ENCODE measurements at regions not wholly inside any gene's neighbourhood (a gene's known extent, or its start where the extent isn't known, plus 50 kb on each side); places are given as distances from the start of the nearest gene placed in this dataset.

DNA sequence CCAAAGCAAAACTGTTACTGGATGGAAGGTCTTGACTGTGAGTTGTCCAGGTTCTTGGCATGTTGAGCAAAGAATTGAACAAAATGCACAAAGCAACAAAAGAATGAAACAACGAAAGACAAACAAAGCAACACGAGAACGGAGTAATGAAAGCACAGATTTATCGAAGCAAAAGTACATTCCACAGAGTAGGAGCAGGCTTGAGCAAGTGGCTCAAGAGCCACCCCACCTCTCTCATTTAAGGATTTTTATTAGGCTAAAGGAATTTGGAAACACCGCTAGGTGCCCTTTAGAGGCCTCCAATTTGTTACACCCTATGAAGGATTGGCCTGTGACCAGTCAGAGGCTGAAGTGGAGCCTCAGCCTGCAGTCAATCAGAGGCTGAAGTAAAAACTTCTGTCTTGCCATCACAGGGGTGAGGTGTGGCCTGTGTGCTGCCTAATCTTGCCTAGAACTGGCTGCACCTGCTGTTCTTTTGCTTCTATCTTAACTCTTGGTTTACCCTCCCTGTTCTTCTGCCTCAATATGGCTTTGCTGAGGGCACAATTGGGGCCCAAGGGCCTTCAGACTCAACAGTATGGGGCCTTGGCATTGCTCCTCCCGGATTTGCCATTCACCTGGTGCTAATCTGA lies 59.4 kb upstream of the FTH1 start:
- no peak for DNase-seq

DNA sequence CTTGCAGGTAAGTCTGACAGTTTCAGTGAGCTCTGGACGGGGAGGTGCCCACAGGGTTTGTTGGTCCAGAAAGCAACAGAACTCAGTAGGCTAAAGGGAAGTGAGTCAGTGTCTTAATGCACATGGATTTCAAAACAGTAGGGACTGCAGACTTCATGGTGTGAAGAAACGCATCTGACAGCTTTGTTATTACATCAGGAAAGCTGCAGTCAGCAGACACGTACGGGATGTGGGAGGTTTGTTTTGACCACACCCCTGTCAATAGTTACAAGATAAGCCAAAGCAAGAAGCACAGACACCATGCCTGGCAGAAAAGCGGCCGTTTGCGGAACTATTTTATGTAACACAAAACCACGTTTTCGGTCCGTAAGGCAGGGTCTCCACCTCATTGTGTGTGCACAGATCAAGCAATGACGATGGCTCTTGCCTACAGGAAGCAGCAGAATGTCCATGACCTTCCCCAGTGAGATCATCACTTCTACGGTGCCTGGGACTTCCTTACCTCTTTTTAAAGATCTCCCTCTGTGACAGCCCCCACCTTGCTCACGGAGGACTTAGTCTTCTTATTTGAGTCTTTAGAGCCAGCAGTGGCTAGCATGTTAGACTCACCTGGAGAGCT lies 58.2 kb upstream of the FTH1 start:
- peak; percentile 77 to 94 for DNase-seq

DNA sequence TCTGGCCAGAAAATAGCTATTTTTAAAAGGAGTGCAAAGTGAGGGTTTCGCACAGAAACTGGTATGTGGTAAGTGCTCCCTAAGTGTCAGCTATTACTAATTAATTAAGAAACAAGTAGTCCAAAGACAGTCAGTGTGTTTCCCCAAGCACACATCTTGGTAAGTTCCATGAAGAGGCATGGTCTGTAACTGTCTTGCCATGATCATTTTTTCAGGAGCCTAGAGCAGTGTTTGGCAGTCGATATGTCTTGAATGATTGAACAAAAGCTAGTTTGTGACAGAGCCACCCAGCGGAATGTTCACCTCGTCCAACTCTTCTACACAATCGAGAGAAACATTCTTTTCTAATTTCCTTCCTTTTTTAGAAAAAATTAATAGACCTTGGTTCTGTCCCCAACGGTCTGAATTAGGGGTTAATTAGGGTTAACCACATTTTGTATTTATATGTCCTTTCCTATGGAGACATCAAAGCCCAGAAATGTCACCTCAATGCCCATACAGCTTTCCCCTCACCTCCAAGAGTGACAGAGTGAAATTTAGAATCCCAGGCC lies 57.6 kb upstream of the FTH1 start:
- peak in 1 of 2 experiments; percentile 41 for DNase-seq

DNA sequence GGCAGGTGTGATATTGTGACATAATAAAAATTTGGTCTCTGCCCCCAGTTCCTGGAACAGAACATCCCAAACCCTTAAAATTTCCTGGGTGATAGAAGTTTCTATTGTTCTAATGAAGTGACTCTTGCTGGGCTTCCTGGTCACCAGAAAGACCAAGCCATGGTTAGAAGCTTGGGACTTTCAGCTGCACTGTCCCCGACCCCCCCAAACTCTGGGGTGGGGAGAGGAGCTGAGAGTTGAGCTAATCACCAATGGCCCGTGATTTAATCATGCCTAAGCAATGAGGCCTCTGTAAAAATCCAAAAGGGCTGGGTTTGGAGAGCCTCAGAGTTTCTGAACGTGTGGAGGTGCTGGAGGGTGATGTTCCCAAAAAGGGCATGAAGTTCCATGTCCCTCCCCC lies 54.8 kb upstream of the FTH1 start:
- DNase-seq = no peak

DNA sequence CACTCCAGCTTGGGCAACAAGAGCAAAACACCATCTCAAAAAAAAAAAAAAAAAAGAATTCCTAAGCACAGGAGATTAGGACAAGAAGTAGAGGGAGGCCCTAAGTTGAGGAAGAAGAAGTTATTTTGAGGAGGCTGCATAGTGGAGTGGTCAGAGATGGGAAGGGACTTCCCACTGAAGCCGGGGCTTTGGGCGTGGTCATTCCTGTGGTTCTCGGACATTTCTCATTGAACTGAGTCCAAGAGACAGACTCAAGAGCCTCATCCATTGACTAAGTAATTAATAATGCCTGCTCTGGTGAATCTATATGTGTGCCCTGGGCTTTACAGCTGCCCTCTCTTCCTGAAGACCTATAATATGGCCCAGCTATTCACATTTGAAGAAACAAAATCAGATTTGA lies 53.2 kb upstream of the FTH1 start:
- no peak for DNase-seq

DNA sequence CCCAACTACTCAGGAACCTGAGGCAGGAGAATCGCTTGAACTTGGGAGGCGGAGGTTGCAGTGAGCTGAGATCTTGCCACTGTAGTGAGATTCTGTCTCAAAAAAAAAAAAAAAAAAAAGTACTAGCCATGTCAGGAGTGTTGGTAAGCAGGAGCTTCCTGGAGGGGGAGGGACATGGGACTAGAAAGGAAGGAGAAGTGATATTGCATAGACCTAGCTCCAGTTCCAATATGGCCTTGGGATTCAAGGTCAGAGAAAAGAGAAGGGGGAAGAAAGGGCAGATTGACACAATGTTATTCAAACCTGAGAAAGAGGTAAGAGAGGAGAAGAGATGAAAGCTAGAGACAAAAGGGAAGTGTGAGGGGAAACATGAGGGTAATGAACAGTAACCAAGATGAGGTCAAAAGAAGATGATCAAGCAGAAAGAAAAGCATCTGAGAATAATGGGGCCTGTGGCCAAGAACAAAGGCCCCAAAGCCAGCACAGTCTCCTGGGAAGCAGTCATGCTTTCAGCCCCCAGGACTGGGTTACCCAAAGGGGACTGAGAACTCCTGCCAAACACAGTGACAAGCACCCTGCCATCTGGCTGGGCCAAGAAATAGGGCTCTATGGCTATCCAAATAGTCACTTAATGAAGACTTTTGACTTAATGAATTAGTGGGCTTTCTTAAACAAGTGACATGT lies 51.7 kb upstream of the FTH1 start:
- no peak for DNase-seq

DNA sequence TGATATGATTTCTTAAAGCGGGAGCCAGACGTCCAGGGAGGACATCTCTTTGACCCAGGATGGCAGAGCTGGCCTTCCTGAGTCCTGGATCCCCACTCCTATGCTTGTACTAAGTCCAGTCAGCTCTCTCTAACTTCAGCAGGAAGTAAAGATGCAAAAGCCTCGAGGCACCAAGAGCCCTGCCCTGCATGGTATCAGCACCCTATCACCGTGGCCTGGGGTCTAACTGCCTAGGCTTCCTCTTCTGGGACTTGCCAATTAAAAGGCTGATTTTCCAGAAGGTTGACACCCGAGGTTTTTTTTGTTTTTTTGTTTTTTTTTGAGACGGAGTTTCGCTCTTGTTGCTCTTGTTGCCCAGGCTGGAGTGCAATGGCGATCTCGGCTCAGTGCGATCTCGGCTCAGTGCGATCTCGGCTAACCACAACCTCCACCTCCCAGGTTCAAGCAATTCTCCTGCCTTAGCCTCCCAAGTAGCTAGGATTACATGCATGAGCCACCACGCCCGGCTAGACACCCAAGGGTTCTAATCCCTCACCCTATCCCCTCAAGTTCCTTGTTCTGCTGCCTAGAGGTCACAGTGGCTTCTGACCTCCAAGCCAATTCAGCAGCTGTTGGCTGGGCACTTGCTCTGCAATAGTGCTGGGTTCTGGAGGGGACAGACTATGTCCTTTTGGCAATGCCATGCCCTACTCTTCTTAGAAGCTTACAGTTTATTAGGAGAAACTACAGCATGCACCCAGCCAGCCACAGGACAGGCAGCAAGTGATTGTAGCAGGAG lies 50.6 kb upstream of the FTH1 start:
- no peak for DNase-seq
